NCI-H1417 treated with DMSO at 0.1 percent for 48 hours (cell line): ENCODE measurements at regions not wholly inside any gene's neighbourhood (a gene's known extent, or its start where the extent isn't known, plus 50 kb on each side); places are given as distances from the start of the nearest gene placed in this dataset.
A peak's percentile ranks its signal among the peaks of the same experiment; 100 is the strongest.

Experiments
- DNase-seq: peaks from one replicate; lab custom pipeline; 2025; lab: John Stamatoyannopoulos, UW

DNA sequence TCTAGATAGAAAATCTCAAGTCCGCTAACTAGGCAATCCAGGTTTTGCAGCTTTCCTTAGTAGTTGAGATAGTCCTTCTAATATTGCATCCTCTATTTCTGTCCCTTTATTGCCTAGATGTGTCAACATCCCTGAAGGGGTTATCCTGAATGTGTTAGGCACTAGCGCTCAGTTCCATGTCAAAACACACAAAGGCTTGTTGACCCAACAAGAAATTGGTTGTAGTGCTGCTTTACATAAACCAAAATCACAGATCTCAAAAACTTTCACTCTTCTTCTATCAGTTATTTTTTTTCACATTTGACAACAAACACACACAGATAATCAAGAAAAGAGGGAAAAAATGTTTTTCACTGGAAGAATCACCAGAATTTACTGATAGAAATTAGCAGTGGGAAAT is 51.4 kb upstream of the SOX2 start:
- DNase-seq, result no peak

DNA sequence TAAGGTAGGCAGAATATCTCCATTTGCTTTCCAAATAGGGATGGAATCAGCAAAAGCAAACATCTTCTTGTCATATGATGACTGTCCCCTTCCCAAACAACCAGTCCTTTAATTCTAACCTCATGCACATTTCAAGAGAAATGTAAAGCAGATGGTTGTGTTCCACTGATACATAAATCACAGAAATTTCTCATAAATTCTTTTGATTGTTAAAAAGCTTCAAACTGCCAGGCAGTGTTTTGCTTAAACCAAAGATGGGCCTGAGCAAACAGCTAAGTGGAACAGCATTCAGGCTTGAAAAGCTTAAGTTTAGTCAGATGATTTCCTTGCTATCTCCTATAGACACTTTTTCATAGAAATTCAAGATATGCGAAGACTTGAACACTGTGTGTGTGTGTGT is 74.3 kb upstream of the SOX2 start:
- DNase-seq, result no peak

DNA sequence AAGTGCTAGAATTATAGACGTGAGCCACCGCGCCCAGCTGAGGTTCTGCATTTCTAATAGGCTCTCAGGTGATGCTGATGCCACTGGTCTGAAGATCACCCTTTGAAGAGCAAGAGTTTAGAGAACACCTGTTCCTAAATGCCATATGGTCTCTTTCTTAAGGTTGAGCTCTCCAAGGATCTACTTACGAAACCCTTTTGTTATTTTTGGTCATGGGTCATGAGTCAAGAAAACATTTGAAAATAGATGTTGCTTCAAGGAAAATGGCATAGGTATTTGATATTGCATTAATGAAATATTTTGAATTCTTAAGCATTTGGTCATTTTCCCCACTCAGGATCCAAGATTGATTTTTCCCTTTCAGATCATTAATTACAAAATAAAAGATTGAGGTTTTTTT is 74.7 kb upstream of the SOX2 start:
- DNase-seq, result no peak

DNA sequence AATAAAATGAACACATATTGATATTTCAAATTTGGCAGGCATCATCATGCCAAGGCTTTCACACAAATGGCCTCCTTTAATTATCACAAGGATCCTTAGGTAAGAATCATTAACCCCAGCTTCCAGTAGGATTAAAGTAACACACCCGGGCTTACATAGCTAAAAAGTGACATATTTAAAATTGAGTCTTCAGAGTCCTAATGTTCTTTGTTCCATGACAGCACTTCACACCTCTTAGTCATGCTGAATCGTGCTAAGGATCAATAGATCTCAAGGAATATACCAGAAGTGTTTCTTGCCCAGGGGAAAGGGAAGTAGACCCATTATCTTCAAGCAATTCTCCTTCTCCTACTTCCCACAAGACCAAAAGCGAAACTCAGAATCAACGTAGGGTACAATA is 76.6 kb upstream of the SOX2 start:
- no peak for DNase-seq

DNA sequence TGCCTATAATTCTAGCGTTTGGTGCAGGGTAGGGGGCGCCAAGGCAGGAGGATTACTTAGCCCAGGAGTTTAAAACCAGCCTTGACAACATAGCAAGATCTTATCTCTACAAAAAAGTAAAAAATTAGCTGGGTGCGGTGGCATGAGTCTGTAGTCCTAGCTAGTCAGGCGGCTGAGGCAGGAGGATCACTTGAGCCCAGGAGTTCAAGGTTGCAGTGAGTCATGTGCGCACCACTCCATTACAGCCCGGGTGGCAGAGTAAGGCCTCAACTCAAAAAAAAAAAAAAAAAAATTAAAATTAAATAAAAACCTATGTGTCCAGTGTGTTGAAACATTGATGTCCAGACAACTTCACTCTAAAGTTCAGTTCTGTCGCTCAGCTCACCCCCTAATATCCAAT is 78.2 kb upstream of the SOX2 start:
- no peak for DNase-seq

DNA sequence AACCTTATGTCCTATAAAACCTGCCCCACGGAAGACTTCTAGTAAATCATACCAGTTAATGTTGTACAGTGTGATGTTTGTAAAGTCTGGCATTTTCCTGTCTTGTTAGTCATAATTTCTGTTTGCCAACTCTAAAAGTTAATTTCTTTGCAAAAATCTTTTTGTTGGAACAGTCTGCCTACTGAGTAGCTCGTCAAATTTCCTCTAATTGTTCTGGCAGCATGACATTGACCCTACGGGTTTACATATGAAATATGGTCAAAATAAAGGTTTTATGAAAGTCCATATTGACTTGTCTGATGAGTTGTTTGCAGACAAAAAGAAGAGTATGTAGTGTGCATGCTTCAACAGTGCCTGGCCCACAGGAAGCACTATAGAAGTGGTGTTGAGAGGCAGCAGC is 79.8 kb upstream of the SOX2 start:
- no peak for DNase-seq

DNA sequence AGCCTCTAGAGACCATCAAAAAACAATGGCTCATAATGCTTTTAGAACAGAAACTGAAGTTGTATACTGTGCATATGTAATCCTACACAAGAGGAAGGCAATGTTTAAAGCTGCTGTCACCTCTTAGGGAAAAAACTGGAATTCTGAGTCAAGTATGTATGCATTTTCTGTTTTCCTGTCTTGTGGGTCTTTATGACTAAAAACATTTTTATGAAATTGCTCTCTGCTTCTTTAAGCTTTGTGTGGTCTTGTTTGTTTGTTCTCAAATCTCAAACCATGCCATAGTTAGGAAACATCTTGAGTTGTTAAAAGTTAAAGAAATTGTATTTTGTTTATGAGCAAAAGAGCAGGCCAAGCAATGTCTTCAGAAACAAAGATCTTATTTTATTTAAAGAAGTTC is 80.9 kb upstream of the SOX2 start:
- no peak for DNase-seq

DNA sequence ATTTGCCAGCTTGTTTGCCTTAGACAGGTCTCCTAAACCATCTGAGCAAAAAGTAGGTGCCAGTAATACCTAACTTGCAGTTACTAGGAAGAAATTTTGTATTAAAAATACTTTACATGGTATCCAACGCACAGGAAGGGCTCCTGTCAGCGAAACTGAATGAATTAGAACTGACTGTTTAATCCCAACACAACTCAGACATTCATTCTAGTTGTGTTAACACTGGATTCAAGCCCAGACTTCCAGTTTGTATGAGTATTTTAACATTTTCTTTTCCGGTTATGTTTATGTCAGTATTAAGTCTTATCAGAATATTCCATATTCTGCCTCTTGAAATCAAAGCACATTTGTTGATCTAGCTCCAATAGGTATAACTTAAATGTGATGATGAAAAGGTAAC is 82.0 kb upstream of the SOX2 start:
- no peak for DNase-seq

DNA sequence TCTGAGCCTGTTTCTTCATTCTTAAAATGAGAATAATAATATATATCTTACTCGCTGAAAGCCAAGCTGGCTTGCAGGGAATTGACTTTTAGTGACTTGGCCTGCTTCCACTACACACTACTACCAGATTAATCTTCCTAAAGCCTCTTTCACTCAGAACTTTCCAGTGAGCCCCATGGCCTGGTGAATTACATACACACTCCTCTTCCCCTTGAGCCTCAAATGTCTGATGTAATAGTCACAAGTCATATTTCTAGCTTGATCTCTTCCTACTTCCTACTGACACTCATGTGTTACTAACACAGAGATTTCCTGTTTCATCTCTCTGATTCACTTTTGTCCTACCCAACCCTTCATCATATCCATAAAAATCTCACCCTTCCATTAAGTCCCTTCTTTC is 82.7 kb upstream of the SOX2 start:
- no peak for DNase-seq

DNA sequence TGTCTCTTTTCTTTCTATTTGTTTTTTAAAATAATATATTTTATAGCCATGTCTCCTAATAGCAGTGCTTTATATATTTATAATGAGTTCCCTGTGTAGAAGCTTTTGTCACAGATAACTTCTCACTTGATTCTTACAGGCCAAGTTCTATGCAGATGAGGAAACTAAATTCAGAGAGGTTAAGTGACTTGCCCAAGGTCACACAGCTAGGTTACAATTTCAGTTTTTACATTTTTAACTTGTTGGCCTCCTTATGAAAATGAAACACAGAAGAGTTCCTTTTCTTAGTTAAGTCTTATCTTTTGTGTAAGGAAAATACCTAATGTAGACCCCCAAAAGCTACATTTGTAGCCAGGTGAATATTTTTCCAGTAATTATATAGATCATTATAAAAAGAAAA is 83.3 kb upstream of the SOX2 start:
- DNase-seq, result no peak

DNA sequence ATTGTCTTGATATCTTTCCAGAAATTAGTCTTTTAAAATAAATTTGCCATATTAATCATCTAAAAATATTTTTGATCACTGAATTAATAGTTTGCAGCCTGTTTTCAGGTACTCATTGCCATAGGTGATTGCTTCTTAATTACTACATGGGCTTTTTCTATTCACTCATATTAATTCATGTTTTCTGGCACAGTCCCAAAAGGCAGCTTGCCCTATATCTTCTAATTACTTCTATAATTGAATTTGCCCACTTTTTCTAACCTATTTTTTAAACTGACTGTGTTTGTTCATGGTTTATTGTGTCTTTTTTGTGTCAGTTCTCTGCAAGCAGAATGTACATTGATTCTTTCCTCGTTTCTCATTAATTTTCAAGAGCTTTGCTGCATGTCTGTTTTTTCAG is 85.7 kb upstream of the SOX2 start:
- peak; percentile 30 for DNase-seq

DNA sequence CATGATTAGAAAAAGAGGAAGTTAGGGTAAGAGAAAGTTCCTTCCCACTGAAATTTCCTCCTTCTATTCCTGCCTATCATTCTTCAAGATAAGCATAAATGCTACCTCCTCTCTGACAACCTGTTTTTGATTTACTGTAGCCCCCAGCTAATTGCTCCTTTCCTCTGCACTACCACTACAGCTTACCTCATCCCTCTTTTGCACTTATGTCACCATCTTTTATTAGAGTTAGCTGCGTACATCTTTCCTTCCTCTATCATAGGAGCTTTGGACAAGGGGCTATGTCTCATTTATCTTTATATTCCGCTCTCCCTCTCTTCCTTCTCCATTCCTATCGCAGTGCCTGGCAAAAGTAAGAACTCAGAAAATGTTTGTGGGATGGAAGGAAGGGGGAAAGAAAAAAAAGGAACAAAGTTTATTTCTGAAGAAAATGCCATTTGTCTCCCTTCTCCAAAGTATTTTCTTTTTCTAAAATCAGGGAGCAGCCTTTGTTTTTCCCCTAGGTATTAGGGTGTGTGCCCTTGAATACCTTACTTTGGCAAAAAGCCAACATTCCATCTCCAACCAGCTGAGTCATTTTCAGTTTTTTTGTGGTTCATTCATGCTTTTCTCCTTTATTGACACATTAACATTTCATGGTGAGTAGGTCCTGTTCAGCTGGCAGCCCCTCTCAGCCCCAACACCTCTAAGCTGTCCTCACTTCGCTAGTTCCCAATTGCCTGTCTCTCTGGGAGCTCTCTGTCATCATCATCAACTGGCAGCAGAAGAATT is 87.6 kb upstream of the SOX2 start:
- peak; percentile 27 for DNase-seq

DNA sequence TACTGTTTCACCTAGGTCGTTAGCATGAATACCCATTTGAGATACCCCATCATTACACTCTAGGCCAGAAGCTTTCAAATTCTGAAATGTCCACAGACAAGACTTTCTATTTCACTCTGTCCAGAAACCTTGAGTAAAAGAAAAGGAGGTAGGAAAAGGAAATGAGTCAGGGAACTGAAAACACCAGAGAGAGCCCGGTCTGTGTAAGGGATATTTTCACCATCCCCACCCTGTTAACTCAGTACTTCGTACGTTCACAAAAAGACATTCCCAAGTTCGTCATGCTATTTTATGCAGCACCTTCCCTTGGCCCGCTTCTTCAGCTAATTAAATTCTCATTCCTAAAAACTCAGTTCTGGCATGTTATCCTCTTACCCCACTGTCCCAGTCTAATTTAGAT is 89.4 kb upstream of the SOX2 start:
- no peak for DNase-seq

DNA sequence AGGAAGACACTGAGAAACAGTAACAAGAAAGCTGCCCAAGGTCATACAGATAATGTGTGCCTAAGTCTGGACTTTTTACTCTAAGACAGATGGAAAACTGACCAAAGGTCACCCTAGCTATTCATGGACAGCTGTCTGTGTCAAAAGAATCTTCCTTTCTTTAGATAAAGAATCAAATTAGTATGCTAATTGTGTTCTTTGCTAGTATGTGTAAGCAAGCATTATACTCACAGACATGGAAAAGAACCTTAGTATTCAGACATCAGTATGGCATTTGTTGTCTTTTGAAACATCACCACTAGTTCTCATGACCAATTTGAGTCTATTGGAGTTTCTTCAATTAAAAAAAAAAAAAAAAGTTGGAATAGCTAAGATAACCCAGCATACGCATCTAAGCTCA is 91.8 kb upstream of the SOX2 start:
- no peak for DNase-seq

DNA sequence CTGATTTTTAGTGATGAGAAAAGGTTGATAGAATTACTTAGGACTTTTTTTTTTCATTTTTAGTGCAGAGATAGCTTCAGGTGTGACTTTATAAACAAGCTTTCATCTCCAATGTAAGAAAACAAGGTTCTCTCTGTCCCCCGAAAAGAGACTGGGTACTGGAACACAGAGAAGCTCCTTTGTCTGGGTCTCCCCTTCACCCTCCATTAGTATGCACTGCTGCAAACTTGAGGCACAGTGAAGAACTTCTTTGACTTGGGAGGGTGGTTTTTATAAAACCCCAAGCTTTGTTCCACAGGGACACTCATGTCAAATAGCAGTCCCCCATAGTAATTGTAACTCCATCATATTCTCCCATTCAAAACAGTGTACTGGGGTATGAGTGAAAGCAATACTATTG is 93.5 kb upstream of the SOX2 start:
- no peak for DNase-seq

DNA sequence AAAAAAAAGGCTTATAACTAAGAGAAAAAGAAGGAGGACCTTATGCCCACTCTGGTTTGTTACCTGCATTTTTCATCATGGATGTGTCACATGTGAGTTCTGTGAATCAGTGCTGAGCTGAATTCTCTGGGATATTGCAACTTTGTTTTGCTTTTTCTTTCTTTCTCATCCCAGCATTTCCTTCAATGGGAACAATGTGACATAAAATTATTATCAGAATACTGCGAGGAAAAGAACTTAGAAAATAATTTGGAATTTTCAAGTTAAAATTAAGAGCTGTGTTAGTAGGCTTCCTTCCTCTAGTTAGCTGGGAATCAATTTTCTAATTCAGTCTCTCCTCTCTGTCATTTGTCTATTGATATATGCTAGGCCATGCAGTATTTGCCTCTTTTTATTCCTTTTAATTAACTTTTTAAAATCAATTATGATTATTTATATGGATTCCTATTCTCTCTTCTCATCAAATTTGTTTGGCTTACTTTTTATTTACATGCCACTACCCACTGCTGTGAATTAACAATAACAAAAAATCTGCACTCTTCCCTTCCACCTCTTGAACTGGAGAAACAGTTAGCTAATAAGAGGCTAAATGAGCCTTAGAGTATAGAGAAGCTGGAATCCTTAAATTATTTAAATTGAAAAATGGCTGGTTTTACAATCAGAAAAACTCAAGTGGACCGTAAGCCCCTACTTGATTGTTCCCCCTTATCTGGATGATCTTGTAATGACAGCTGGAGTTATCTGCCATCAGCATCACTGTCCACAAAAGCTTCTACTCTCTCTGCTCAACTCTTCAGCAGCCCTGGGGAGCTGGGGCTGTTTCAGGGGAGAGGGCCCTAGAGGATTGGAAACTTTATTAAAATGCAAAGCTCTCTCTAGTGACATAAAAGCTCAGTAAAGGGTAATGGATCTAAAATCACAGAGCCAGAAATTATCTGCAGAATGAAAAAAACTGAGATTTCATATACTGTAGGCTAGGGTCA is 95.3 kb upstream of the SOX2 start:
- DNase-seq, result no peak

DNA sequence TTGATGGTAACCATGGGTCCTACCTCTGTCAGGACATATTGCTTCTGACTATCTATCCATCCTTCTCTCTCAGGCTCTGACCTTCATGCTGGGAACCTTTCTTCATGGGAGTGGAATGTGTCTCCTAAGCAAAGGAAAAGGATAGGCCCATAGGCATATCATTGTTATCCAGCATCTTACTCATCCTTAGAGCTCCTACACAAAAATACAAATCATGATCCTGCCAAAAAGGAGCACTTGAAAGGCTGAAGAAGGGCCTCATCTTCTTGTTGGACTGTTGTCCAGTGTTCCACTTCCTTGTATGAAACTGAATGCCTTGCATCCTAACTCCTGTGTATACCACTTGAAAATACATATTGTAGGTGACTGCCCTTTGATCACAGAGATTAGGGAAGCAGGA is 96.1 kb upstream of the SOX2 start:
- DNase-seq, result no peak

DNA sequence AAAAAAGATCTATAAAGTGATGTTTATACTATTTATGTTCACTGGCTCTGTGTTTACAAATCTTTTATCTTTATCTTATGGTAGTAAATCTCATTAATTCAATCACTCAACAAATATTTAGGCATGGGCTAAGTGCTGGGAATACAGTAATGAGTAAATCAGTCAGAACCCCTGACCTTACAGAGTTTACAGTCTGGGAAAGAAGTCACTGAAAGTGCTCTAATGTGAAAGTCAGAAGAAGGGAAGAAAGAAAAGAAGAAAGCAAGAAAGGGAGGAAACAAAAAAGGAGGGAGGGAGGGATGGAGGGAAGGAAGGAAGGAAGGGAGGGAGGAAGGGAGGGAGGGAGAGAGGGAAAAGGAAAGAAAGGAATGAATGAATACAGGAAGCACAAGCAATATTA is 96.8 kb upstream of the SOX2 start:
- no peak for DNase-seq

DNA sequence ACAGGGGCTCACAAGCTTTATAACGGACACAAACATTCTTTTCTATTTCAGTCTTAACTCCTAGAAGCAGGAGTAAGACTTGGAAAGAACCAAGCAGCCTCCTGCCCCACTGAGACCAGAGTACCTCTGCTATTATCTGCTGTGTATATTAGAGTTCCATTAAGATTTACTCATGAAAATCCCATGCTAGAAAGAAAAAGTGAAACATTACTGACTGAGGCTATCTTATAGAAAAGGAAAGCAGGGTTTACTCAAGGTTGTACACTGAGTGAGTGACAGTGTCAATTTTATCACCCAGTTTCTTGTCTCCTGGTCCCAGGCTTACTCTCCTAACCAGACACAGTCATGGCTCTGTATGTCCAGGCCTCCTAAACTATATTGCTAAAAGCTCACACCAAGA is 97.9 kb upstream of the SOX2 start:
- no peak for DNase-seq

DNA sequence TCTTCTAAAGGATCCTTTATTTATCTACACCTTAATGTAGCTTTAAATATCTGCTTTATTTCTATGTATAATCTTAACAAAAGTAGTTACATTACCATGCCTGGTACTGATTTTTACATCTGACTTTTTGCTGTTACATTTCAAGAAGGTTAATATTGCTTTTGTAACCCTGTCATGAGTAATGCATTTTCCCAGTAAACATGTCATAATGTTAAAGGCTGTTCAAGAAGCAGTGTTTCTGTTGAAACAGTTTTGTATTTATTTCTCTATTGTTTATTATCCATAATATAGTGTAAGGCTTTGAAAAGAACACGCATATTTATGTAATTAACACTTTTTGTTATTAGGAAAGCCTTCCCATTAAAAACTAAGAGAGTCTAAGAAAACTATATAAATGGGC is 98.5 kb upstream of the SOX2 start:
- DNase-seq, result no peak

DNA sequence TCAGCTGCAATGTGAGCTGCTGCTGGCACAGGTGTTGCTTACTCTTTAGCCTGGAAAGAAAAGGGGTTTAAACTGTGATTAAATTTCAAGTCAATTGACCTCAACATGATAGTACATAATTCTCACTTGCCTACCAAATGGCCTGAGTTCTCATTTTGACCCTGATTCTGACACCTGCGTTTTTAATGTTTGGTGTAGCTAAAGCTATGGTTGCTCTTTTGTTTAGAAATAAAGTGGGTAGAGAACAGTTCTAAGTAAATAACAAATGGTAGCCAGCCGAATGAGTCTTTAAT is 100.8 kb upstream of the SOX2 start:
- DNase-seq, result peak; percentile 75

DNA sequence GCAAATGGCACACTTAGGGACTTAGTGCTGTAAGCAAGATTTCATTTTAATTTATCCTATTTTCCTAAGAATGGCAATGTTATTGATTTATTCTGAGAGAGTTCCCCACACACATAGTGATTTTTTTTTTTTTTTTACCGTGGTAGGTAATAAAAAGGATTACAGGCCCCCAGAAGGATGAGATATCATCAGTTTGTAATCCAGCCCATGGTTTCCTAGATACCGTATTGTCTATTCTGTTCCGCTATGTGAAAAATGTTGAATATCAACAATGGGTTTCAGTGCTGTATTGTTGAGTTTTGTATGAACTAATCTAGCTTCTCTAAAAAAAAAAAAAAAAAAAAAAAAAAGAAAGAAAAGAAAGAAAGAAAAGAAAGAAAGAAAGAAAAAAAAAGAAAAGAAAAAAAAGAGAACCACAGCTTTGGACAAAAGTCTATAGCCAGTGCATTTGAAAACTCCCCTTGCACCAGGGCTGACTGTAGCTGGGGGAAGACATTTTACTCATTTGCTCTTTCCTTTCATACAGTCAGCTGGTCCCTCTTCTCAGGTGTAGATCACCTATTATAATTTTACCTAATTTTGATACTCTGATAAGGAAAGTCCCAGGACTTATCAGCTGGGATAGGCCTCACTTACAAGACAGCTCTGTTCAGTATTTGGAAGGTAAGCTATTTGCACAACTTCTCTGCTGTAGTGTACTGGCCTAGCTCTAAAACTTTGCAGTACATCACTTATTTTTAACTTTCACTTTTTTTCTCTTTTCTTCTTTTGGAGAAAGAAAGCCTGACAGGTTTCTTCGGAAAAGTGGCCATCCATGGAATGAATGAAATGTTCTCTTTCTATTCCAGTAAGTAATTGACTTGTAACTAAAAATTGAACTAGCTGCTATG is 101.4 kb upstream of the SOX2 start:
- no peak for DNase-seq
